ENCODE measurements at regions not wholly inside any gene's neighbourhood (a gene's known extent, or its start where the extent isn't known, plus 50 kb on each side); places are given as distances from the start of the nearest gene placed in this dataset.
"Not testable (repeated sequence)": the region's sequence is repeated elsewhere in the genome, so short reads cannot be mapped to it uniquely, and the experiment has no call there.

- not testable (repeated sequence) for TF ChIP-seq CTCF, POLR2A (IDR thresholded peaks at IDR 0.05)
Measured at GRCh38 chr17:62139690-62140354, 74.7 kb upstream of the MED13 start.
